HepG2 (cell line): ENCODE measurements at regions not wholly inside any gene's neighbourhood (a gene's known extent, or its start where the extent isn't known, plus 50 kb on each side); places are given as distances from the start of the nearest gene placed in this dataset.

ENCODE experiments used
- ATAC-seq: fragments of 200-7000 bp; cut with Tn5 transposase; 3 replicates; pipeline ENCODE4 v1.9.1; 2020; ENCODE audit warnings: mild to moderate bottlenecking, moderate library complexity
- BruUV-seq: library from RNA; stranded (reverse); fragments of 400-500 nt; replicated peaks from 2 replicates; lab custom pipeline; 2021; lab: Mats Ljungman, UMichigan
- CTCF ChIA-PET: fragments of 300-600 bp; formaldehyde crosslinking; extraction: SDS; loops from one replicate; lab custom pipeline; 2021; ENCODE audit warnings: low total read pairs, inconsistent platforms, low intra/inter-chr PET ratio; lab: Yijun Ruan, JAX
- POLR2A ChIA-PET: fragments of 350-600 bp; sonication (Branson Sonifier 250); formaldehyde crosslinking; loops from one replicate; lab custom pipeline; 2020; ENCODE audit warnings: antibody characterized with exemption, inconsistent platforms; lab: Yijun Ruan, JAX
- DNase-seq: peaks from one replicate; pipeline ENCODE4 v3.0.0-alpha.2; 2015; ENCODE audit warnings: low spot score
- FAIRE-seq: peaks from 3 replicates; lab custom pipeline; 2011; peaks lifted over from hg19 to GRCh38; lab: Jason Lieb, UNC
- H2AFZ ChIP-seq: one replicate; pipeline ENCODE4 v1.6.1; 2011; ENCODE audit warnings: low read length, inconsistent platforms
- H3K27ac ChIP-seq: fragments of 300-600 bp; 3 replicates; pipeline ENCODE4 v1.8.0; 2011; ENCODE audit warnings: mixed run types, mild to moderate bottlenecking, mixed read lengths, low read length, inconsistent platforms; ENCODE audit not compliant: insufficient read depth; ENCODE audit errors: extremely low read length
- H3K27me3 ChIP-seq, 2 experiments: fragments of 200-600 bp in 1 of 2; 2 replicates in 1 of 2; 3 replicates in 1 of 2; pipeline versions ENCODE4 v1.6.0 to v1.8.0; 2011; ENCODE audit warnings: low read length in 2 of 2, mild to moderate bottlenecking in 2 of 2, moderate library complexity in 2 of 2, inconsistent platforms in 1 of 2; ENCODE audit not compliant: insufficient read depth in 2 of 2, control insufficient read depth in 1 of 2
- H3K36me3 ChIP-seq, 2 experiments: fragments of 200-600 bp in 1 of 2; replicated peaks in 1 of 2; 2 replicates in 1 of 2; 3 replicates in 1 of 2; pipeline versions ENCODE4 v1.5.1 to v1.8.0; 2011; ENCODE audit warnings: low read length in 2 of 2, inconsistent platforms in 1 of 2; ENCODE audit not compliant: insufficient read depth in 2 of 2, control insufficient read depth in 1 of 2
- H3K4me1 ChIP-seq: 2 replicates; pipeline ENCODE4 v1.5.1; 2012; ENCODE audit warnings: low read length, inconsistent platforms; ENCODE audit not compliant: insufficient read depth
- H3K4me2 ChIP-seq: 2 replicates; pipeline ENCODE4 v1.6.0; 2011; ENCODE audit warnings: low read depth, low read length, inconsistent platforms
- H3K4me3 ChIP-seq, 3 experiments: fragments of 200-600 bp in 1 of 3; sonication (generic), shearing (Covaris generic) in 1 of 3; replicated peaks in 1 of 3; 2 replicates each; pipeline ENCODE4 v1.5.1; 2011 to 2016; ENCODE audit warnings: low read length in 3 of 3, inconsistent platforms in 2 of 3, low read depth in 2 of 3, mild to moderate bottlenecking in 2 of 3, control low read depth in 1 of 3, mixed read lengths in 1 of 3; ENCODE audit not compliant: insufficient read depth in 1 of 3
- H3K79me2 ChIP-seq: one replicate; pipeline ENCODE4 v1.6.1; 2011; ENCODE audit warnings: low read length, inconsistent platforms; ENCODE audit not compliant: insufficient read depth
- H3K9ac ChIP-seq: 2 replicates; pipeline ENCODE4 v1.6.0; 2011; ENCODE audit warnings: mild to moderate bottlenecking, low read depth, low read length, inconsistent platforms; ENCODE audit not compliant: insufficient read depth
- H3K9me3 ChIP-seq: 2 replicates; pipeline ENCODE4 v1.5.1; 2012; ENCODE audit warnings: mild to moderate bottlenecking, low read length
- H4K20me1 ChIP-seq: 2 replicates; pipeline ENCODE4 v1.6.0; 2011; ENCODE audit warnings: inconsistent platforms, mild to moderate bottlenecking, low read length, moderate library complexity; ENCODE audit not compliant: insufficient read depth
- ATF7-NPFF ChIP-seq: sonication (generic); formaldehyde crosslinking; IDR thresholded peaks from 2 replicates; pipeline ENCODE4 v1.8.1; 2023; ENCODE audit warnings: mild to moderate bottlenecking, low read depth, missing genetic modification reagents, moderate library complexity
- FOXA1 ChIP-seq, 2 experiments: fragments of 450-650 bp in 1 of 2; sonication (generic) in 1 of 2; formaldehyde crosslinking in 1 of 2; IDR thresholded peaks; 2 replicates each; pipeline versions ENCODE4 v1.4.0 to v1.6.1; 2016 to 2020; ENCODE audit warnings: missing genetic modification reagents in 1 of 2
- GATAD2A ChIP-seq: IDR thresholded peaks from 2 replicates; pipeline ENCODE4 v1.6.1; 2016
- HNRNPUL1 ChIP-seq: fragments of 200-400 bp; formaldehyde crosslinking; IDR thresholded peaks from 2 replicates; pipeline ENCODE4 v1.6.1; 2017; ENCODE audit warnings: low read depth, mild to moderate bottlenecking, low read length, moderate library complexity
- MTA1 ChIP-seq: sonication (generic); formaldehyde crosslinking; IDR thresholded peaks from 2 replicates; pipeline ENCODE4 v1.4.0; 2020; ENCODE audit warnings: missing genetic modification reagents, mild to moderate bottlenecking, borderline replicate concordance
- NR2F1 ChIP-seq, 2 experiments: fragments of 450-650 bp in 1 of 2; formaldehyde crosslinking in 1 of 2; IDR thresholded peaks; 2 replicates each; pipeline versions ENCODE4 v1.5.0 to v1.6.1; 2016 to 2020; ENCODE audit warnings: mild to moderate bottlenecking in 1 of 2, missing compliant biosample characterization in 1 of 2, missing genetic modification reagents in 1 of 2, moderate library complexity in 1 of 2
- ONECUT2 ChIP-seq: sonication (generic); formaldehyde crosslinking; IDR thresholded peaks from 2 replicates; pipeline ENCODE4 v1.4.0; 2020; ENCODE audit warnings: missing genetic modification reagents
- POLR2AphosphoS5 ChIP-seq: IDR thresholded peaks from 2 replicates; pipeline ENCODE4 v1.6.1; 2012; ENCODE audit warnings: low read depth, low read length
- PTBP1 ChIP-seq: fragments of 200-400 bp; formaldehyde crosslinking; IDR thresholded peaks from 2 replicates; pipeline ENCODE4 v1.6.1; 2018; ENCODE audit warnings: low read length, low read depth; ENCODE audit not compliant: poor library complexity, severe bottlenecking
- RFX5 ChIP-seq: IDR thresholded peaks from 2 replicates; pipeline ENCODE4 v1.6.1; 2011; ENCODE audit warnings: low read depth, low read length, improper control_type of control experiment
- SAP130 ChIP-seq: IDR thresholded peaks from 2 replicates; pipeline ENCODE4 v1.6.1; 2016; ENCODE audit warnings: low read depth
- ZFP62 ChIP-seq: sonication (generic); formaldehyde crosslinking; IDR thresholded peaks from 2 replicates; pipeline ENCODE4 v1.4.0; 2020; ENCODE audit warnings: missing genetic modification reagents
- ZNF333 ChIP-seq: sonication (generic); formaldehyde crosslinking; IDR thresholded peaks from 2 replicates; pipeline ENCODE4 v1.4.0; 2020; ENCODE audit warnings: mild to moderate bottlenecking, missing genetic modification reagents, borderline replicate concordance
- ZNF460 ChIP-seq: sonication (generic); formaldehyde crosslinking; IDR thresholded peaks from 2 replicates; pipeline ENCODE4 v1.5.1; 2020; ENCODE audit warnings: missing genetic modification reagents, mild to moderate bottlenecking, borderline replicate concordance
- WGBS: methylation state at CpG from one replicate; pipeline ENCODE4 v1.1.6; 2017; ENCODE audit warnings: low lambda C conversion rate; 5-methylcytosine and 5-hydroxymethylcytosine counted together
- in situ Hi-C: cut with HindIII; loops from 2 replicates; pipeline ENCODE4 v1.10.0; 2017; ENCODE audit warnings: low pct_unique_long_range_greater_than_20kb; ENCODE audit not compliant: extremely low pct_ligation_motif_present
- intact Hi-C: fragments of 100-400 bp; cut with micrococcal nuclease; formaldehyde crosslinking; loops from one replicate; pipeline ENCODE4 v1.10.0; 2022; ENCODE audit not compliant: unreplicated experiment
- TF ChIP-seq, protein P1 (sequence below): sonication (generic); formaldehyde crosslinking; IDR thresholded peaks from 2 replicates; pipeline ENCODE4 v1.5.0; 2020; ENCODE audit warnings: mild to moderate bottlenecking, missing genetic modification reagents, moderate library complexity
- TF ChIP-seq, protein P2 (sequence below): conservative IDR thresholded peaks from 2 replicates; pipeline ENCODE4 v1.6.1; 2018; ENCODE audit warnings: missing genetic modification reagents

DNA sequence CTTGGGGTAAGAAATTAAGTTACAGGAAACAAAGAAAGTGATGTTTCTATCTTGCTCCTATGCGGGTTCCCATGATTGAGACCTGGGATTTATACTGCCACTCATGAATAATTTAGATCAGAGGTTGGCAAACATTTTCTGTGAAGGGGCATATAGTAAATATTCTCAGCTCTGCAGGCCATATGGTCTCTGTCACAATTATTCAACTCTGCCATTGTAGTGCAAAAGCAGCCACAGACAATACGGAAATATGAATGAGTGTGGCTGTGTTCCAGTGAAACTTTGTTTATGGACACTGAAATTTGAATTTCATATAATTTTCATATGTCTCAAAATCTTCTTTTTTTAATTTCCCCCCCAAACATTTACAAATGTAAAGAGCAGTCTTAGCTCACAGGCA is 127.2 kb downstream of the FOXD2 start:
- ChIA-PET CTCF (no interaction called here), POLR2A (no interaction called here)
- H2AFZ ChIP-seq = no peak overlapping the region
- BruUV-seq = no TSS peak
- H3K9ac ChIP-seq = no peak overlapping the region
- no peaks in the 10 kb centered on the region for H3K36me3 ChIP-seq
- H3K9me3 ChIP-seq = no peaks in the 10 kb centered on the region
- DNase-seq = no peak
- no peak overlapping the region for H3K27ac ChIP-seq
- no peak overlapping the region for H3K4me3 ChIP-seq
- peaks cover 0 to 20% of the 10 kb centered on the region in 2 experiments; a peak in 3 of 5 replicates for H3K27me3 ChIP-seq
- peaks cover 9% of the 10 kb centered on the region for H3K4me1 ChIP-seq
- H3K79me2 ChIP-seq = no peaks in the 10 kb centered on the region
- 64% methylated on average over 2 of the region's 2 CpGs for WGBS
- in situ Hi-C loops (no loop called here), intact Hi-C loops (no loop called here)
- FAIRE-seq = no peak
- ATAC-seq = no peak
- H3K4me2 ChIP-seq = no peak overlapping the region
- TF ChIP-seq MTA1 (CRISPR knock-in tag) = no peak
- no peak for TF ChIP-seq ZNF333 (CRISPR knock-in tag)
- no peak for TF ChIP-seq FOXA1 (IDR thresholded peaks at IDR 0.05)
- no peak for TF ChIP-seq FOXA1 (CRISPR knock-in tag; IDR thresholded peaks at IDR 0.05)
- TF ChIP-seq RFX5 = no peak
- no peak for TF ChIP-seq GATAD2A (CRISPR knock-in tag)
- no peak for TF ChIP-seq NR2F1 (CRISPR knock-in tag; IDR thresholded peaks at IDR 0.05)
- no peak for TF ChIP-seq POLR2AphosphoS5
- no peak for TF ChIP-seq SAP130 (CRISPR knock-in tag)
- TF ChIP-seq PTBP1 = no peak
- TF ChIP-seq, protein P1, sequence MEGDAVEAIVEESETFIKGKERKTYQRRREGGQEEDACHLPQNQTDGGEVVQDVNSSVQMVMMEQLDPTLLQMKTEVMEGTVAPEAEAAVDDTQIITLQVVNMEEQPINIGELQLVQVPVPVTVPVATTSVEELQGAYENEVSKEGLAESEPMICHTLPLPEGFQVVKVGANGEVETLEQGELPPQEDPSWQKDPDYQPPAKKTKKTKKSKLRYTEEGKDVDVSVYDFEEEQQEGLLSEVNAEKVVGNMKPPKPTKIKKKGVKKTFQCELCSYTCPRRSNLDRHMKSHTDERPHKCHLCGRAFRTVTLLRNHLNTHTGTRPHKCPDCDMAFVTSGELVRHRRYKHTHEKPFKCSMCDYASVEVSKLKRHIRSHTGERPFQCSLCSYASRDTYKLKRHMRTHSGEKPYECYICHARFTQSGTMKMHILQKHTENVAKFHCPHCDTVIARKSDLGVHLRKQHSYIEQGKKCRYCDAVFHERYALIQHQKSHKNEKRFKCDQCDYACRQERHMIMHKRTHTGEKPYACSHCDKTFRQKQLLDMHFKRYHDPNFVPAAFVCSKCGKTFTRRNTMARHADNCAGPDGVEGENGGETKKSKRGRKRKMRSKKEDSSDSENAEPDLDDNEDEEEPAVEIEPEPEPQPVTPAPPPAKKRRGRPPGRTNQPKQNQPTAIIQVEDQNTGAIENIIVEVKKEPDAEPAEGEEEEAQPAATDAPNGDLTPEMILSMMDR = no peak
- TF ChIP-seq ATF7-NPFF (CRISPR knock-in tag) = no peak
- no peak for TF ChIP-seq ONECUT2 (CRISPR knock-in tag)
- no peak for TF ChIP-seq ZFP62 (CRISPR knock-in tag)
- TF ChIP-seq HNRNPUL1 = no peak
- TF ChIP-seq, protein P2, sequence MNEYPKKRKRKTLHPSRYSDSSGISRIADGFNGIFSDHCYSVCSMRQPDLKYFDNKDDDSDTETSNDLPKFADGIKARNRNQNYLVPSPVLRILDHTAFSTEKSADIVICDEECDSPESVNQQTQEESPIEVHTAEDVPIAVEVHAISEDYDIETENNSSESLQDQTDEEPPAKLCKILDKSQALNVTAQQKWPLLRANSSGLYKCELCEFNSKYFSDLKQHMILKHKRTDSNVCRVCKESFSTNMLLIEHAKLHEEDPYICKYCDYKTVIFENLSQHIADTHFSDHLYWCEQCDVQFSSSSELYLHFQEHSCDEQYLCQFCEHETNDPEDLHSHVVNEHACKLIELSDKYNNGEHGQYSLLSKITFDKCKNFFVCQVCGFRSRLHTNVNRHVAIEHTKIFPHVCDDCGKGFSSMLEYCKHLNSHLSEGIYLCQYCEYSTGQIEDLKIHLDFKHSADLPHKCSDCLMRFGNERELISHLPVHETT = no peak
- no peak for TF ChIP-seq ZNF460 (CRISPR knock-in tag)
- no peaks in the 10 kb centered on the region for H4K20me1 ChIP-seq
